DND-41 (cell line): ENCODE measurements at regions not wholly inside any gene's neighbourhood (a gene's known extent, or its start where the extent isn't known, plus 50 kb on each side); places are given as distances from the start of the nearest gene placed in this dataset.

Experiments
- EZH2 ChIP-seq: IDR thresholded peaks from 3 replicates; pipeline ENCODE4 v1.6.1; 2012; ENCODE audit warnings: borderline replicate concordance, low read depth, mild to moderate bottlenecking, moderate library complexity, low read length, inconsistent platforms; ENCODE audit not compliant: severe bottlenecking
- TF ChIP-seq, protein P1 (sequence below): IDR thresholded peaks from 2 replicates; pipeline ENCODE4 v1.5.1; 2012; ENCODE audit warnings: borderline replicate concordance, low read length, moderate library complexity, mild to moderate bottlenecking; ENCODE audit not compliant: poor library complexity, severe bottlenecking; ENCODE audit errors: extremely low read depth

- TF ChIP-seq, protein P1, sequence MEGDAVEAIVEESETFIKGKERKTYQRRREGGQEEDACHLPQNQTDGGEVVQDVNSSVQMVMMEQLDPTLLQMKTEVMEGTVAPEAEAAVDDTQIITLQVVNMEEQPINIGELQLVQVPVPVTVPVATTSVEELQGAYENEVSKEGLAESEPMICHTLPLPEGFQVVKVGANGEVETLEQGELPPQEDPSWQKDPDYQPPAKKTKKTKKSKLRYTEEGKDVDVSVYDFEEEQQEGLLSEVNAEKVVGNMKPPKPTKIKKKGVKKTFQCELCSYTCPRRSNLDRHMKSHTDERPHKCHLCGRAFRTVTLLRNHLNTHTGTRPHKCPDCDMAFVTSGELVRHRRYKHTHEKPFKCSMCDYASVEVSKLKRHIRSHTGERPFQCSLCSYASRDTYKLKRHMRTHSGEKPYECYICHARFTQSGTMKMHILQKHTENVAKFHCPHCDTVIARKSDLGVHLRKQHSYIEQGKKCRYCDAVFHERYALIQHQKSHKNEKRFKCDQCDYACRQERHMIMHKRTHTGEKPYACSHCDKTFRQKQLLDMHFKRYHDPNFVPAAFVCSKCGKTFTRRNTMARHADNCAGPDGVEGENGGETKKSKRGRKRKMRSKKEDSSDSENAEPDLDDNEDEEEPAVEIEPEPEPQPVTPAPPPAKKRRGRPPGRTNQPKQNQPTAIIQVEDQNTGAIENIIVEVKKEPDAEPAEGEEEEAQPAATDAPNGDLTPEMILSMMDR: no peak
- TF ChIP-seq EZH2: no peak
Observed at GRCh38 chr18:45510656-45511055, 104.6 kb upstream of the SLC14A2 start.
